ENCODE measurements at regions not wholly inside any gene's neighbourhood (a gene's known extent, or its start where the extent isn't known, plus 50 kb on each side); places are given as distances from the start of the nearest gene placed in this dataset.
"Not testable (repeated sequence)": the region's sequence is repeated elsewhere in the genome, so short reads cannot be mapped to it uniquely, and the experiment has no call there.

- no peaks in the 10 kb centered on the region for H3K27me3 Mint-ChIP-seq (ENCODE audit: low read depth)
- no peaks in the 10 kb centered on the region for H3K36me3 Mint-ChIP-seq (ENCODE audit: low read depth)
- no peak overlapping the region for H3K27ac Mint-ChIP-seq
- no peak overlapping the region for H3K4me3 Mint-ChIP-seq
- ChIA-PET CTCF (no interaction called here), POLR2A (no interaction called here)
- H3K9me3 Mint-ChIP-seq (ENCODE audit: insufficient read depth), result no peaks in the 10 kb centered on the region
- DNase-seq, result no peak
- no peaks in the 10 kb centered on the region for H3K4me1 Mint-ChIP-seq (ENCODE audit: low read depth)
- no peak for ATAC-seq
Measured at GRCh38 chr12:118541934-118542333, 165.6 kb downstream of the SUDS3 start.

GRCh38 chr12:118543651-118544050 lies 167.3 kb downstream of the SUDS3 start:
- no peaks in the 10 kb centered on the region for H3K4me1 Mint-ChIP-seq (ENCODE audit: low read depth)
- DNase-seq (no peak), ATAC-seq (no peak)
- ChIA-PET CTCF (no interaction called here), POLR2A (no interaction called here)
- H3K27me3 Mint-ChIP-seq (ENCODE audit: low read depth), result no peaks in the 10 kb centered on the region
- H3K27ac Mint-ChIP-seq, result no peak overlapping the region
- H3K9me3 Mint-ChIP-seq (ENCODE audit: insufficient read depth), result no peaks in the 10 kb centered on the region
- H3K4me3 Mint-ChIP-seq, result no peak overlapping the region
- no peaks in the 10 kb centered on the region for H3K36me3 Mint-ChIP-seq (ENCODE audit: low read depth)

GRCh38 chr12:118544569-118544968 lies 168.2 kb downstream of the SUDS3 start:
- no peak overlapping the region for H3K27ac Mint-ChIP-seq
- no peak overlapping the region for H3K4me3 Mint-ChIP-seq
- no peaks in the 10 kb centered on the region for H3K9me3 Mint-ChIP-seq (ENCODE audit: insufficient read depth)
- H3K36me3 Mint-ChIP-seq (ENCODE audit: low read depth), result no peaks in the 10 kb centered on the region
- DNase-seq (no peak), ATAC-seq (no peak)
- no peaks in the 10 kb centered on the region for H3K4me1 Mint-ChIP-seq (ENCODE audit: low read depth)
- no peaks in the 10 kb centered on the region for H3K27me3 Mint-ChIP-seq (ENCODE audit: low read depth)
- ChIA-PET POLR2A (no interaction called here), CTCF (no interaction called here)

GRCh38 chr12:118547606-118548005 lies 171.3 kb downstream of the SUDS3 start:
- DNase-seq; POLR2A ChIA-PET; H3K4me1 Mint-ChIP-seq (ENCODE audit: low read depth); ATAC-seq; H3K4me3 Mint-ChIP-seq; CTCF ChIA-PET; H3K36me3 Mint-ChIP-seq (ENCODE audit: low read depth); H3K9me3 Mint-ChIP-seq (ENCODE audit: insufficient read depth); H3K27me3 Mint-ChIP-seq (ENCODE audit: low read depth); H3K27ac Mint-ChIP-seq: not testable (repeated sequence)

- CTCF ChIA-PET, result no interaction called here
- H3K36me3 Mint-ChIP-seq (ENCODE audit: low read depth), result no peaks in the 10 kb centered on the region
- no peak for ATAC-seq
Measured at GRCh38 chr12:118548887-118549509, 172.6 kb downstream of the SUDS3 start.

GRCh38 chr12:118549510-118549980 lies 173.2 kb downstream of the SUDS3 start:
- Mint-ChIP-seq H3K4me3 (no peak overlapping the region), H3K27me3 (ENCODE audit: low read depth) (no peaks in the 10 kb centered on the region), H3K9me3 (ENCODE audit: insufficient read depth) (peaks cover 5% of the 10 kb centered on the region), H3K27ac (no peak overlapping the region), H3K36me3 (ENCODE audit: low read depth) (no peaks in the 10 kb centered on the region), H3K4me1 (ENCODE audit: low read depth) (no peaks in the 10 kb centered on the region)
- ChIA-PET CTCF (no interaction called here), POLR2A (no interaction called here)
- ATAC-seq (no peak), DNase-seq (no peak)

More at GRCh38 chr12:118548887-118549509, 172.6 kb downstream of the SUDS3 start:
- no peaks in the 10 kb centered on the region for H3K27me3 Mint-ChIP-seq (ENCODE audit: low read depth)
- no peak overlapping the region for H3K4me3 Mint-ChIP-seq
- no peak overlapping the region for H3K27ac Mint-ChIP-seq
- POLR2A ChIA-PET, result no interaction called here
- H3K4me1 Mint-ChIP-seq (ENCODE audit: low read depth), result no peaks in the 10 kb centered on the region
- peaks cover 5% of the 10 kb centered on the region for H3K9me3 Mint-ChIP-seq (ENCODE audit: insufficient read depth)
- DNase-seq, result no peak

- ChIA-PET CTCF (no interaction called here), POLR2A (no interaction called here)
- Mint-ChIP-seq H3K36me3 (ENCODE audit: low read depth) (no peaks in the 10 kb centered on the region), H3K9me3 (ENCODE audit: insufficient read depth) (peaks cover 5% of the 10 kb centered on the region), H3K4me3 (no peak overlapping the region), H3K27me3 (ENCODE audit: low read depth) (no peaks in the 10 kb centered on the region), H3K4me1 (ENCODE audit: low read depth) (no peaks in the 10 kb centered on the region), H3K27ac (no peak overlapping the region)
- no peak for ATAC-seq
- DNase-seq, result no peak
Measured at GRCh38 chr12:118553856-118554504, 177.6 kb downstream of the SUDS3 start.

GRCh38 chr12:118558941-118559340 lies 182.6 kb downstream of the SUDS3 start:
- no peaks in the 10 kb centered on the region for H3K4me1 Mint-ChIP-seq (ENCODE audit: low read depth)
- H3K27ac Mint-ChIP-seq, result no peak overlapping the region
- no peak for ATAC-seq
- H3K27me3 Mint-ChIP-seq (ENCODE audit: low read depth), result no peaks in the 10 kb centered on the region
- H3K36me3 Mint-ChIP-seq (ENCODE audit: low read depth), result no peaks in the 10 kb centered on the region
- ChIA-PET POLR2A (no interaction called here), CTCF (no interaction called here)
- DNase-seq, result no peak
- no peaks in the 10 kb centered on the region for H3K9me3 Mint-ChIP-seq (ENCODE audit: insufficient read depth)
- no peak overlapping the region for H3K4me3 Mint-ChIP-seq

- no peaks in the 10 kb centered on the region for H3K4me1 Mint-ChIP-seq (ENCODE audit: low read depth)
- POLR2A ChIA-PET, result no interaction called here
Measured at GRCh38 chr12:118560733-118561132, 184.4 kb downstream of the SUDS3 start.

GRCh38 chr12:118571730-118572129 lies 195.4 kb downstream of the SUDS3 start:
- ChIA-PET POLR2A (no interaction called here), CTCF (no interaction called here)
- H3K27me3 Mint-ChIP-seq (ENCODE audit: low read depth), result peaks cover 3% of the 10 kb centered on the region
- ATAC-seq (no peak), DNase-seq (no peak)
- H3K4me1 Mint-ChIP-seq (ENCODE audit: low read depth), result no peaks in the 10 kb centered on the region
- H3K36me3 Mint-ChIP-seq (ENCODE audit: low read depth), result no peaks in the 10 kb centered on the region
- no peaks in the 10 kb centered on the region for H3K9me3 Mint-ChIP-seq (ENCODE audit: insufficient read depth)
- H3K27ac Mint-ChIP-seq, result no peak overlapping the region
- H3K4me3 Mint-ChIP-seq, result no peak overlapping the region

More at GRCh38 chr12:118560733-118561132, 184.4 kb downstream of the SUDS3 start:
- no peak for ATAC-seq
- no peak for DNase-seq
- no peak overlapping the region for H3K27ac Mint-ChIP-seq
- CTCF ChIA-PET, result no interaction called here
- no peak overlapping the region for H3K4me3 Mint-ChIP-seq
- no peaks in the 10 kb centered on the region for H3K36me3 Mint-ChIP-seq (ENCODE audit: low read depth)
- H3K9me3 Mint-ChIP-seq (ENCODE audit: insufficient read depth), result no peaks in the 10 kb centered on the region
- H3K27me3 Mint-ChIP-seq (ENCODE audit: low read depth), result no peaks in the 10 kb centered on the region

- no peaks in the 10 kb centered on the region for H3K9me3 Mint-ChIP-seq (ENCODE audit: insufficient read depth)
- ATAC-seq, result no peak
- no peak overlapping the region for H3K27ac Mint-ChIP-seq
- no peak for DNase-seq
- peaks cover 3% of the 10 kb centered on the region for H3K27me3 Mint-ChIP-seq (ENCODE audit: low read depth)
- H3K4me3 Mint-ChIP-seq, result no peak overlapping the region
- POLR2A ChIA-PET, result no interaction called here
- no peaks in the 10 kb centered on the region for H3K4me1 Mint-ChIP-seq (ENCODE audit: low read depth)
- CTCF ChIA-PET, result interaction anchor here (1.2 kb wide), 1 partner anchor 28 kb away, joined by 3 read pairs; no protein-coding TSS in a partner anchor
- no peaks in the 10 kb centered on the region for H3K36me3 Mint-ChIP-seq (ENCODE audit: low read depth)
Measured at GRCh38 chr12:118574288-118574687, 197.9 kb downstream of the SUDS3 start.

- Mint-ChIP-seq H3K27ac (no peak overlapping the region), H3K27me3 (ENCODE audit: low read depth) (no peaks in the 10 kb centered on the region), H3K9me3 (ENCODE audit: insufficient read depth) (no peaks in the 10 kb centered on the region), H3K4me3 (no peak overlapping the region), H3K4me1 (ENCODE audit: low read depth) (no peaks in the 10 kb centered on the region), H3K36me3 (ENCODE audit: low read depth) (no peaks in the 10 kb centered on the region)
- no peak for DNase-seq
- POLR2A ChIA-PET, result no interaction called here
- no peak for ATAC-seq
- CTCF ChIA-PET, result interaction anchor here (1.2 kb wide), 1 partner anchor 30 kb away, joined by 3 read pairs; no protein-coding TSS in a partner anchor
Measured at GRCh38 chr12:118575730-118576129, 199.4 kb downstream of the SUDS3 start.

GRCh38 chr12:118581371-118581770 lies 205.0 kb downstream of the SUDS3 start:
- Mint-ChIP-seq H3K4me1 (ENCODE audit: low read depth) (no peaks in the 10 kb centered on the region), H3K36me3 (ENCODE audit: low read depth) (no peaks in the 10 kb centered on the region), H3K9me3 (ENCODE audit: insufficient read depth) (no peaks in the 10 kb centered on the region), H3K4me3 (no peak overlapping the region), H3K27ac (no peak overlapping the region), H3K27me3 (ENCODE audit: low read depth) (no peaks in the 10 kb centered on the region)
- ATAC-seq (no peak), DNase-seq (no peak)
- CTCF ChIA-PET, result no interaction called here
- POLR2A ChIA-PET, result no interaction called here

Data from activated CD8-positive, alpha-beta T cell treated with anti-CD3 and anti-CD28 coated beads, Interleukin-2, amount 10 ng/mL, durations not matched to agents 7 days and 5 days (primary cell).